ENCODE measurements at regions not wholly inside any gene's neighbourhood (a gene's known extent, or its start where the extent isn't known, plus 50 kb on each side); places are given as distances from the start of the nearest gene placed in this dataset.

GRCh38 chr10:55358539-55358938, 557.5 kb upstream of the PCDH15 start:
- intact Hi-C loops (cut with DNase I) = no loop called here
- no peaks in the 10 kb centered on the region for H3K9me3 ChIP-seq
- no peak overlapping the region for H3K4me3 ChIP-seq
- H3K27me3 ChIP-seq = no peaks in the 10 kb centered on the region
- DNase-seq = no peak
- no peaks in the 10 kb centered on the region for H3K4me1 ChIP-seq (ENCODE audit: insufficient read depth)
- H3K36me3 ChIP-seq = no peaks in the 10 kb centered on the region
- TF ChIP-seq, protein P1, sequence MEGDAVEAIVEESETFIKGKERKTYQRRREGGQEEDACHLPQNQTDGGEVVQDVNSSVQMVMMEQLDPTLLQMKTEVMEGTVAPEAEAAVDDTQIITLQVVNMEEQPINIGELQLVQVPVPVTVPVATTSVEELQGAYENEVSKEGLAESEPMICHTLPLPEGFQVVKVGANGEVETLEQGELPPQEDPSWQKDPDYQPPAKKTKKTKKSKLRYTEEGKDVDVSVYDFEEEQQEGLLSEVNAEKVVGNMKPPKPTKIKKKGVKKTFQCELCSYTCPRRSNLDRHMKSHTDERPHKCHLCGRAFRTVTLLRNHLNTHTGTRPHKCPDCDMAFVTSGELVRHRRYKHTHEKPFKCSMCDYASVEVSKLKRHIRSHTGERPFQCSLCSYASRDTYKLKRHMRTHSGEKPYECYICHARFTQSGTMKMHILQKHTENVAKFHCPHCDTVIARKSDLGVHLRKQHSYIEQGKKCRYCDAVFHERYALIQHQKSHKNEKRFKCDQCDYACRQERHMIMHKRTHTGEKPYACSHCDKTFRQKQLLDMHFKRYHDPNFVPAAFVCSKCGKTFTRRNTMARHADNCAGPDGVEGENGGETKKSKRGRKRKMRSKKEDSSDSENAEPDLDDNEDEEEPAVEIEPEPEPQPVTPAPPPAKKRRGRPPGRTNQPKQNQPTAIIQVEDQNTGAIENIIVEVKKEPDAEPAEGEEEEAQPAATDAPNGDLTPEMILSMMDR (IDR thresholded peaks at IDR 0.05) = no peak
- TF ChIP-seq POLR2A (IDR thresholded peaks at IDR 0.05) (no peak), EP300 (IDR thresholded peaks at IDR 0.05) (no peak)
- 74 to 80% (median 74%) methylated on average over 2 of the region's 2 CpGs for WGBS, 3 donors
- H3K27ac ChIP-seq = no peak overlapping the region

DNA sequence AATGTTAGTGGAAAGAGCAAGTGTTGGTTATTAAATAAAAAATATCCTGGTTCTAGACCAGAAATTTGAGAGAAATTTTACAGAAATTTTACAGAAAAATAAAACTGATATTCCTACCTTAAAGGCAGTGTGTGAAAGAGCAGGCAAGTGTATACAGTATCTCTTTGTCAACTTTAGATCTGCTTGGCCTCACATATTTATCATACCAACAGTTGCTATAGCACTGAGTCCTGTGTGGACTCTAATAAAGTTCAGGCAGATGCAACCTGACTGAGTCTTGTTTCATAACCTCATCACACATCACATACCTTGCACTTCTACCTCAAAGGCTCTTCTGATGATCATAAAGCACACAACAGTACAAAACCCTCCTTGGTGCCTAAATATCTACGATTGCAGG, 552.4 kb upstream of the PCDH15 start:
- no peaks in the 10 kb centered on the region for H3K27me3 ChIP-seq
- H3K36me3 ChIP-seq = no peaks in the 10 kb centered on the region
- no peak overlapping the region for H3K4me3 ChIP-seq
- DNase-seq = no peak
- H3K27ac ChIP-seq = no peak overlapping the region
- intact Hi-C loops (cut with DNase I) = no loop called here
- TF ChIP-seq, protein P1 (IDR thresholded peaks at IDR 0.05) = no peak
- TF ChIP-seq EP300 (IDR thresholded peaks at IDR 0.05) (no peak), POLR2A (IDR thresholded peaks at IDR 0.05) (no peak)
- H3K9me3 ChIP-seq = no peaks in the 10 kb centered on the region
- WGBS, 3 donors = 72 to 85% (median 81%) methylated on average over 1 of the region's 1 CpG
- no peaks in the 10 kb centered on the region for H3K4me1 ChIP-seq (ENCODE audit: insufficient read depth)

DNA sequence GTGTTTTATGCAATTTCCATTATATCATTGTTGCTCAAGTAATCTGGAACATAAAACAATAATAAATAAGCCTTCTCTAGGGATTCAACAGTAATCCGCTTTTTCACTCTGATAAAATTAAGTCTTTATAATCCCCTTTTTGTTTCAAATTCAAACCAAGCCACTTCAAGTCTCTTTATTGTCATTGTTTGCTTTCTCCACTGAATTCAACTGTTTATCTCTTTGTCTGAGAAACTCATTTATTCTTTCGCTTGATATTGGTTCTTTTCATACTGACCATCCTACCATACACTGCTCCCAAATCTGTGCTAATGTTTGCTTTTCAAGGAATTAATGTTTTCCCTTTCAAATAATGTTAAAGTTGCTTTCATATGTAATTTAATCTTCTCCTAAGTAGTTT, 550.4 kb upstream of the PCDH15 start:
- H3K4me1 ChIP-seq (ENCODE audit: insufficient read depth) = no peaks in the 10 kb centered on the region
- no peaks in the 10 kb centered on the region for H3K27me3 ChIP-seq
- WGBS, 3 donors = 39 to 82% (median 67%) methylated on average over 2 of the region's 2 CpGs
- TF ChIP-seq POLR2A (IDR thresholded peaks at IDR 0.05) = no peak
- TF ChIP-seq, protein P1 (IDR thresholded peaks at IDR 0.05) = no peak
- no peak for TF ChIP-seq EP300 (IDR thresholded peaks at IDR 0.05)
- no peak overlapping the region for H3K4me3 ChIP-seq
- H3K9me3 ChIP-seq = no peaks in the 10 kb centered on the region
- H3K27ac ChIP-seq = no peak overlapping the region
- intact Hi-C loops (cut with DNase I) = no loop called here
- H3K36me3 ChIP-seq = no peaks in the 10 kb centered on the region
- DNase-seq = no peak

DNA sequence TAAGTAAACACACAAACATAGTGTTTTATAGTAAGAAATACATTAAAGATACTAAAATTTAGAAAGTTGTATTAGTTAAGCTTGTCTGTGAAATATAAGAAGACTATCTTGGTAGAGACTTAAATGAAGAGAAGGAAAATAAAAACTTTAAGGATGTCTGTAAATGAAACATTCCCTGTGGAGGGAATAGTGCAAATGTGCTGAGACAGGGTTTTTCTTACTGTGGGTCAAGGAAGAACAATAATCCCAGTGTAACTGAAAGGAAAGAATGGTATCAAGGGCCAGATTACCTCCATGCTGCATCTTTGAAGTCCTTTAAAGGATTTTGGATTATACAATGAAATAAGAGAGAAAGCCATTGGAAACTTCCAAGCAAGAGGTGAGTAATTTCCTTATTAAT, 547.5 kb upstream of the PCDH15 start:
- H3K27ac ChIP-seq = no peak overlapping the region
- H3K4me3 ChIP-seq = no peak overlapping the region
- TF ChIP-seq, protein P1 (IDR thresholded peaks at IDR 0.05) = no peak
- TF ChIP-seq POLR2A (IDR thresholded peaks at IDR 0.05) = no peak
- TF ChIP-seq EP300 (IDR thresholded peaks at IDR 0.05) = no peak
- no peak for DNase-seq
- H3K27me3 ChIP-seq = no peaks in the 10 kb centered on the region
- intact Hi-C loops (cut with DNase I) = no loop called here
- H3K36me3 ChIP-seq = no peaks in the 10 kb centered on the region
- H3K9me3 ChIP-seq = no peaks in the 10 kb centered on the region
- no peaks in the 10 kb centered on the region for H3K4me1 ChIP-seq (ENCODE audit: insufficient read depth)

DNA sequence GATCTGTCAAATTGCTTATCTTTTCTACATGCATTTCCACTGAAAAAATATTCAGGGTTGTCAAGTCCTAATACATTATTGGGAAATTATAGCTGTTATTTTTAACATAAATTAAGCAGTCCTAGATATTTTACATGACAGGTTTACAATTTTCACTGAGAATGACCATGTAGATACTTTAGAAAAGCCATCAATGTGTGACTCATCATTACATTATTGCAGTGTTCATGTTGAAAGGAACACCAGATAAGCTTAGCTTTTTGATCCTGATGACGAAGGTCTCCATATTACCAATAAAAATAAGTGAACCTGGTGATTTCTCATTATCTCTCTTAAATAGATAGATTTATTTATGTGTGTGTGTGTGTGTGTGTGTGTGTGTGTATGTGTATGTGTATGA, 529.5 kb upstream of the PCDH15 start:
- no peaks in the 10 kb centered on the region for H3K9me3 ChIP-seq
- TF ChIP-seq EP300 (IDR thresholded peaks at IDR 0.05) (no peak), POLR2A (IDR thresholded peaks at IDR 0.05) (no peak)
- 38 to 50% (median 41%) methylated on average over 1 of the region's 1 CpG for WGBS, 3 donors
- no peaks in the 10 kb centered on the region for H3K4me1 ChIP-seq (ENCODE audit: insufficient read depth)
- H3K4me3 ChIP-seq = no peak overlapping the region
- H3K27ac ChIP-seq = no peak overlapping the region
- no peaks in the 10 kb centered on the region for H3K36me3 ChIP-seq
- intact Hi-C loops (cut with DNase I) = no loop called here
- no peak for DNase-seq
- H3K27me3 ChIP-seq = no peaks in the 10 kb centered on the region

All from ovary (tissue), 7 donors.